Natural killer cell treated with Interleukin-12 subunit alpha and Interleukin-12 subunit beta and Interleukin-15 and Interleukin-18, amount 100 ng/mL, for 72 hours (primary cell): ENCODE measurements at regions not wholly inside any gene's neighbourhood (a gene's known extent, or its start where the extent isn't known, plus 50 kb on each side); places are given as distances from the start of the nearest gene placed in this dataset.
"Not testable (repeated sequence)": the region's sequence is repeated elsewhere in the genome, so short reads cannot be mapped to it uniquely, and the experiment has no call there.

Experiments used
- ATAC-seq, 2 donors: fragments of 150-1000 bp; cut with Tn5 transposase in 1 of 2; sonication (Bioruptor Pico), chemical (Tn5 transposase) in 1 of 2; 2 replicates each; pipeline ENCODE4 v1.10.0; 2021
- DNase-seq: peaks from one replicate; pipeline ENCODE4 v3.0.0; 2022; ENCODE audit warnings: low spot score
- H3K27ac Mint-ChIP-seq, 2 donors: 1 replicate in 1 of 2; 2 replicates in 1 of 2; pipeline ENCODE4 v1.8.0; 2022; ENCODE audit warnings: mixed read lengths in 2 of 2, mild to moderate bottlenecking in 1 of 2, moderate library complexity in 1 of 2
- H3K27me3 Mint-ChIP-seq, 2 donors: 1 replicate in 1 of 2; 2 replicates in 1 of 2; pipeline ENCODE4 v1.8.0; 2022; ENCODE audit warnings: mixed read lengths in 2 of 2
- H3K36me3 Mint-ChIP-seq: one replicate; pipeline ENCODE4 v1.8.0; 2022; ENCODE audit warnings: mixed read lengths
- H3K4me1 Mint-ChIP-seq, 2 donors: 1 replicate in 1 of 2; 2 replicates in 1 of 2; pipeline ENCODE4 v1.8.0; 2022; ENCODE audit warnings: low read depth in 2 of 2, mixed read lengths in 2 of 2, mild to moderate bottlenecking in 1 of 2
- H3K4me3 Mint-ChIP-seq: one replicate; pipeline ENCODE4 v1.8.0; 2022; ENCODE audit warnings: mixed read lengths
- H3K9me3 Mint-ChIP-seq: 2 replicates; pipeline ENCODE4 v1.8.0; 2022; ENCODE audit warnings: mixed read lengths

GRCh38 chr2:7566382-7566881 is 649.2 kb downstream of the RNF144A start:
- Mint-ChIP-seq H3K27ac (no peak overlapping the region), H3K27me3 (peaks cover 0 to 6% of the 10 kb centered on the region in 2 donors), H3K4me3 (no peak overlapping the region), H3K4me1 (peaks cover 6 to 13% of the 10 kb centered on the region in 2 donors), H3K9me3 (peaks cover 4% of the 10 kb centered on the region), H3K36me3 (peaks cover 4% of the 10 kb centered on the region)
- no peak for ATAC-seq
- DNase-seq: no peak

GRCh38 chr2:7567116-7567515 is 649.9 kb downstream of the RNF144A start:
- H3K4me3 Mint-ChIP-seq, H3K9me3 Mint-ChIP-seq, H3K27me3 Mint-ChIP-seq, H3K36me3 Mint-ChIP-seq, ATAC-seq, DNase-seq: not testable (repeated sequence)
- Mint-ChIP-seq H3K27ac (peak overlapping the region in 1 of 2 donors; percentile 56), H3K4me1 (peaks cover 6 to 11% of the 10 kb centered on the region in 2 donors)

GRCh38 chr2:7567646-7568045 is 650.4 kb downstream of the RNF144A start:
- Mint-ChIP-seq H3K27ac (peak overlapping the region in 1 of 2 donors; percentile 56), H3K4me1 (peaks cover 6 to 11% of the 10 kb centered on the region in 2 donors), H3K27me3 (peaks cover 0 to 6% of the 10 kb centered on the region in 2 donors), H3K36me3 (peaks cover 4% of the 10 kb centered on the region), H3K4me3 (no peak overlapping the region), H3K9me3 (peaks cover 4% of the 10 kb centered on the region)
- no peak for DNase-seq
- ATAC-seq: peak in 1 of 2 donors; percentile 51

GRCh38 chr2:7570247-7570646 is 653.0 kb downstream of the RNF144A start:
- no peaks in the 10 kb centered on the region for H3K36me3 Mint-ChIP-seq
- H3K9me3 Mint-ChIP-seq: peaks cover 4% of the 10 kb centered on the region
- no peak for ATAC-seq
- peaks cover 0 to 10% of the 10 kb centered on the region in 2 donors for H3K27me3 Mint-ChIP-seq
- DNase-seq: no peak
- H3K4me3 Mint-ChIP-seq: no peak overlapping the region
- H3K27ac Mint-ChIP-seq: no peak overlapping the region
- peaks cover 6 to 11% of the 10 kb centered on the region in 2 donors for H3K4me1 Mint-ChIP-seq

- peaks cover 0 to 6% of the 10 kb centered on the region in 2 donors for H3K27me3 Mint-ChIP-seq
- peaks cover 4% of the 10 kb centered on the region for H3K36me3 Mint-ChIP-seq
- no peak for ATAC-seq
- peaks cover 3 to 8% of the 10 kb centered on the region in 2 donors for H3K4me1 Mint-ChIP-seq
- DNase-seq: no peak
- peaks cover 3% of the 10 kb centered on the region for H3K9me3 Mint-ChIP-seq
- H3K4me3 Mint-ChIP-seq: no peak overlapping the region
- H3K27ac Mint-ChIP-seq: no peak overlapping the region
These were observed 654.5 kb downstream of the RNF144A start for GRCh38 chr2:7571701-7572100.

- H3K27me3 Mint-ChIP-seq: peaks cover under 1 to 6% of the 10 kb centered on the region in 2 donors
- H3K4me3 Mint-ChIP-seq: no peak overlapping the region
- H3K9me3 Mint-ChIP-seq: peaks cover 4% of the 10 kb centered on the region
- H3K27ac Mint-ChIP-seq: no peak overlapping the region
- H3K36me3 Mint-ChIP-seq: peaks cover 7% of the 10 kb centered on the region
- no peak for ATAC-seq
- peaks cover 2 to 8% of the 10 kb centered on the region in 2 donors for H3K4me1 Mint-ChIP-seq
- no peak for DNase-seq
These were observed 655.2 kb downstream of the RNF144A start for GRCh38 chr2:7572450-7572849.

- no peak for ATAC-seq
- Mint-ChIP-seq H3K27ac (no peak overlapping the region), H3K4me3 (no peak overlapping the region), H3K27me3 (peaks cover 4 to 6% of the 10 kb centered on the region in 2 donors), H3K4me1 (peaks cover 2 to 4% of the 10 kb centered on the region in 2 donors), H3K36me3 (peaks cover 16% of the 10 kb centered on the region), H3K9me3 (peaks cover 12% of the 10 kb centered on the region)
- DNase-seq: no peak
These were observed 656.1 kb downstream of the RNF144A start for GRCh38 chr2:7573166-7573825.

- ATAC-seq (no peak), DNase-seq (no peak)
- Mint-ChIP-seq H3K27me3 (peaks cover 4 to 6% of the 10 kb centered on the region in 2 donors), H3K9me3 (peaks cover 15% of the 10 kb centered on the region), H3K4me1 (peaks cover under 1 to 4% of the 10 kb centered on the region in 2 donors), H3K4me3 (no peak overlapping the region), H3K36me3 (peaks cover 23% of the 10 kb centered on the region), H3K27ac (no peak overlapping the region)
These were observed 657.2 kb downstream of the RNF144A start for GRCh38 chr2:7574385-7574784.

GRCh38 chr2:7577769-7578168 is 660.6 kb downstream of the RNF144A start:
- Mint-ChIP-seq H3K9me3 (peaks cover 17% of the 10 kb centered on the region), H3K36me3 (peaks cover 33% of the 10 kb centered on the region), H3K4me1 (peaks cover 3 to 4% of the 10 kb centered on the region in 2 donors), H3K27ac (no peak overlapping the region), H3K27me3 (peaks cover 4 to 6% of the 10 kb centered on the region in 2 donors), H3K4me3 (no peak overlapping the region)
- ATAC-seq (no peak), DNase-seq (no peak)

GRCh38 chr2:7584017-7584416 is 666.8 kb downstream of the RNF144A start:
- no peak for DNase-seq
- no peak overlapping the region for H3K4me3 Mint-ChIP-seq
- no peaks in the 10 kb centered on the region for H3K27me3 Mint-ChIP-seq
- peaks cover 4% of the 10 kb centered on the region for H3K9me3 Mint-ChIP-seq
- H3K27ac Mint-ChIP-seq: peak overlapping the region in 1 of 2 donors; percentile 2
- H3K4me1 Mint-ChIP-seq: peaks cover 20 to 28% of the 10 kb centered on the region in 2 donors
- ATAC-seq: no peak
- peaks cover 48% of the 10 kb centered on the region for H3K36me3 Mint-ChIP-seq

- no peaks in the 10 kb centered on the region for H3K27me3 Mint-ChIP-seq
- peaks cover 32 to 36% of the 10 kb centered on the region in 2 donors for H3K4me1 Mint-ChIP-seq
- H3K9me3 Mint-ChIP-seq: peaks cover 2% of the 10 kb centered on the region
- no peak for ATAC-seq
- H3K36me3 Mint-ChIP-seq: peaks cover 47% of the 10 kb centered on the region
- no peak overlapping the region for H3K4me3 Mint-ChIP-seq
- no peak for DNase-seq
- H3K27ac Mint-ChIP-seq: peak overlapping the region; percentile 77 to 87
These were observed 669.7 kb downstream of the RNF144A start for GRCh38 chr2:7586898-7587297.

- Mint-ChIP-seq H3K4me3 (peak overlapping the region; percentile 66), H3K27ac (peak overlapping the region; percentile 77 to 87), H3K9me3 (peaks cover 2% of the 10 kb centered on the region), H3K4me1 (peaks cover 32 to 38% of the 10 kb centered on the region in 2 donors), H3K36me3 (peaks cover 38% of the 10 kb centered on the region), H3K27me3 (no peaks in the 10 kb centered on the region)
- ATAC-seq: peak; percentile 88 to 91
- no peak for DNase-seq
These were observed 671.1 kb downstream of the RNF144A start for GRCh38 chr2:7588295-7588694.

GRCh38 chr2:7592618-7593140 is 675.5 kb downstream of the RNF144A start:
- H3K9me3 Mint-ChIP-seq: peaks cover 2% of the 10 kb centered on the region
- peak overlapping the region in 1 of 2 donors; percentile 11 for H3K27ac Mint-ChIP-seq
- H3K4me3 Mint-ChIP-seq: no peak overlapping the region
- peaks cover 20% of the 10 kb centered on the region for H3K36me3 Mint-ChIP-seq
- ATAC-seq (no peak), DNase-seq (no peak)
- H3K27me3 Mint-ChIP-seq: no peaks in the 10 kb centered on the region
- H3K4me1 Mint-ChIP-seq: peaks cover 33 to 39% of the 10 kb centered on the region in 2 donors

GRCh38 chr2:7593360-7593759 is 676.1 kb downstream of the RNF144A start:
- no peak for ATAC-seq
- Mint-ChIP-seq H3K36me3 (peaks cover 14% of the 10 kb centered on the region), H3K4me3 (no peak overlapping the region), H3K4me1 (peaks cover 30 to 34% of the 10 kb centered on the region in 2 donors), H3K27me3 (no peaks in the 10 kb centered on the region), H3K9me3 (peaks cover 2% of the 10 kb centered on the region), H3K27ac (no peak overlapping the region)
- no peak for DNase-seq
